Body of pancreas (tissue), 4 donors: ENCODE measurements at regions not wholly inside any gene's neighbourhood (a gene's known extent, or its start where the extent isn't known, plus 50 kb on each side); places are given as distances from the start of the nearest gene placed in this dataset.

Source experiments
- CTCF ChIP-seq, 7 experiments: fragments of 450-650 bp in 4 of 7; fragments of 200-600 bp in 3 of 7; sonication (generic) in 3 of 7; IDR thresholded peaks; one replicate each; pipeline ENCODE4 v1.5.1; 2016 to 2019; ENCODE audit warnings: antibody characterized with exemption in 7 of 7
- POLR2A ChIP-seq, 3 donors: fragments of 450-650 bp; IDR thresholded peaks; one replicate each; pipeline ENCODE4 v1.6.1; 2016; ENCODE audit warnings: antibody characterized with exemption in 3 of 3, mild to moderate bottlenecking in 2 of 3

DNA sequence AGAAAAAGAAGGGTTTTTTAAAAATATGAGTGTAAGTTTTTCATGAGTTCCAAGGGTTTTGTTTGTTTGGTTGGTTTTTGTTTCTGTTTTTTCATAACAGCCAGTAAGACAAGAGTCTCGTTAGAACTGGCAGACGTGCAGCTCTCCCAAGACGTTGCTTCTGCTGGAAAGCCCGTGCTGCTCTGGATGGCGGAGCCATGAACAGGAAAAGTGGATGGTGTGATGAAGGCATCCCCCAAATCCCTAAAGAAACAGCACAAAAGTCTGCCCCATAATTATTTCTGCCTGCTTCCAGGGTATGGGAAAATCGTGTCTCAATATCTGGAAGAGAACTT, 157.9 kb upstream of the BACE2 start:
- TF ChIP-seq CTCF (IDR thresholded peaks at IDR 0.05): no peak
- TF ChIP-seq POLR2A (IDR thresholded peaks at IDR 0.05): no peak
